ENCODE measurements at regions not wholly inside any gene's neighbourhood (a gene's known extent, or its start where the extent isn't known, plus 50 kb on each side); places are given as distances from the start of the nearest gene placed in this dataset.

DNA sequence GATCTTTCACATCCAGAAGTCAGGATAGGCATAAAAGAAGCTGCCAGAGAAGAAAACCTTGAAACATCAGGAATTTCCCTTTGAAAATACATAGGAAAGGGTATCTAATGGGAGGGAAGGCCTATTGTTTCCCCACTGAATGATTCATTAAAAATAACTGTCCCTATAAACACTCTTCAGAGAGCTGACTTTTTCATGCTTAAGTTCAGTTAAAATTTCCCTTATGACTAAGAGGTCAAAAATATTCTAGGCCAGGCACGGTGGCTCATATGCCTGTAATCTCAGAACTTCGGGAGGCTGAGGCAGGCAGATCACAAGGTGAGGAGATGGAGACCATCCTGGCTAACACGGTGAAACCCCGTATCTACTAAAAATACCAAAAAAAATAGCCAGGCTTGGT is 499.5 kb downstream of the ENC1 start:
- Histone ChIP-seq H3K27ac (ENCODE audit: low read depth, low read length, severe bottlenecking) (no peak overlapping the region), H3K9me3 (ENCODE audit: control insufficient read depth, low read length) (no peaks in the 10 kb centered on the region), H3K36me3 (ENCODE audit: control insufficient read depth, insufficient read depth, low read length) (no peaks in the 10 kb centered on the region), H3K4me3 (ENCODE audit: extremely low read depth, insufficient read depth, low read length, poor library complexity, severe bottlenecking) (no peak overlapping the region), H3K4me1 (ENCODE audit: control insufficient read depth, insufficient read depth, low read length, poor library complexity, severe bottlenecking) (no peaks in the 10 kb centered on the region)
- 82 to 100% methylated on average over 2 to 4 of the region's 4 CpGs for WGBS, 2 experiments (ENCODE audit: insufficient coverage in 2 of 2)

DNA sequence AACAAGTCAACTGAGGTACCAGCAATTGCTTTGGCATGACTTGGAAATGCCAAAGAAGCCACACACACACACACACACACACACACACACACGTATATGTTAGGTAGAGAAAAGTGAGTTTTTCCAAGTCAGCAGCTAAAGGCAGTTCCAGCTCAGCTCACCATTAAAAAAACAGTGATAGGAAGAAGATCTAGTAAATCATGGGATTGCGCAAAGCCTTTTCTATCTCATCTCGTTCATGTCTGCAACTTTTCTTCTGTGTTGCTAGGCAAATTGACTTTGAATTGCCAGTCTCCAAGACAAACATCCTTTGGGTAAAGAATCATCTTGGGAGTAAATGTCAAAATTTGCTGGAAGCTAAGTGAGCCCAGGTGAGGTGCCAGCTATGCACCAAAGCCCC is 500.1 kb downstream of the ENC1 start:
- no peaks in the 10 kb centered on the region for H3K4me1 ChIP-seq (ENCODE audit: control insufficient read depth, insufficient read depth, low read length, poor library complexity, severe bottlenecking)
- no peak overlapping the region for H3K4me3 ChIP-seq (ENCODE audit: extremely low read depth, insufficient read depth, low read length, poor library complexity, severe bottlenecking)
- H3K36me3 ChIP-seq (ENCODE audit: control insufficient read depth, insufficient read depth, low read length), result no peaks in the 10 kb centered on the region
- H3K9me3 ChIP-seq (ENCODE audit: control insufficient read depth, low read length), result no peaks in the 10 kb centered on the region
- H3K27ac ChIP-seq (ENCODE audit: low read depth, low read length, severe bottlenecking), result no peak overlapping the region
- WGBS, 2 experiments (ENCODE audit: insufficient coverage in 2 of 2), result 100% methylated on average over 2 of the region's 3 CpGs; no CpG with 5 or more reads in 1 of the 2 experiments

DNA sequence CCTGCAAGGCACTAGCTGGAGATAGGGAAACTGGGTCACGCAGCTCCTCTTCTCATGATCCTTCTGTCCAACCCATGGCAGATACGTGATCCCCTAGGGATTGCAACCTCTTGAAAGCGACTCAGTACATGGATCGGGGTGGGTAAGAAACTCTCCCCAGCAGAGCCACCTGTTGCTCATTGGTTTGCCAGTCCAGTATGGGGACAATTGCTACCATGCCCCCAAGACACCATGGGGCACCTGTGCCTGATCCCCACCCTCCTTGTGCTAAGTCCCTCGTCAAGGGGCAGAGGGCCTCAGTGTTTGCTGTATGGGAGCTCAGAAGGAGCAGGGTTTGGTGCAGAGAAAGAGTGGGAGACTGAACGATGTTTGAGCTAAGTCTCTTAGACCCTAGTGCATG is 500.9 kb downstream of the ENC1 start:
- Histone ChIP-seq H3K4me1 (ENCODE audit: control insufficient read depth, insufficient read depth, low read length, poor library complexity, severe bottlenecking) (no peaks in the 10 kb centered on the region), H3K36me3 (ENCODE audit: control insufficient read depth, insufficient read depth, low read length) (no peaks in the 10 kb centered on the region), H3K27ac (ENCODE audit: low read depth, low read length, severe bottlenecking) (no peak overlapping the region), H3K9me3 (ENCODE audit: control insufficient read depth, low read length) (no peaks in the 10 kb centered on the region), H3K4me3 (ENCODE audit: extremely low read depth, insufficient read depth, low read length, poor library complexity, severe bottlenecking) (no peak overlapping the region)
- 96% methylated on average over 5 to 6 of the region's 6 CpGs for WGBS, 2 experiments (ENCODE audit: insufficient coverage in 2 of 2)

DNA sequence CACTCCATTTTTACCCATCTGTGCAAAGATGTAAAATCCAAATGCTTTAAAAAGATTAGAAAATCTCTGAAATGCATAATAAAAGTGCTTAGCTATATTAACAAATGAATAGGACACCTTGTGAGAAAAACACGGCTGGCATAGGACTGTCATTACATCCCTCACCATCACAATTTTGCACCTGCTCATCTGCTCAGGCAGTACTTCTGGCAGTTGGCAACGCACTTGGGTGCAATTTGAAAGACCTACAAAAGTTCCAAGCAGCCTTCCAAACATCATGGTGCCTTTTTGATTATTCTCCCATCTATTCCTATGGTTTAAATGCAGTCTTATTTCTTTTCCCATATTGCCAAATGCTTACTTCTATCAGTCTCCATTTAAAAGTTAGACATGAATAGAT is 501.8 kb downstream of the ENC1 start:
- Histone ChIP-seq H3K36me3 (ENCODE audit: control insufficient read depth, insufficient read depth, low read length) (no peaks in the 10 kb centered on the region), H3K9me3 (ENCODE audit: control insufficient read depth, low read length) (no peaks in the 10 kb centered on the region), H3K4me3 (ENCODE audit: extremely low read depth, insufficient read depth, low read length, poor library complexity, severe bottlenecking) (no peak overlapping the region), H3K4me1 (ENCODE audit: control insufficient read depth, insufficient read depth, low read length, poor library complexity, severe bottlenecking) (no peaks in the 10 kb centered on the region), H3K27ac (ENCODE audit: low read depth, low read length, severe bottlenecking) (no peak overlapping the region)
- WGBS, 2 experiments (ENCODE audit: insufficient coverage in 2 of 2), result 51 to 73% methylated on average over 2 of the region's 2 CpGs

DNA sequence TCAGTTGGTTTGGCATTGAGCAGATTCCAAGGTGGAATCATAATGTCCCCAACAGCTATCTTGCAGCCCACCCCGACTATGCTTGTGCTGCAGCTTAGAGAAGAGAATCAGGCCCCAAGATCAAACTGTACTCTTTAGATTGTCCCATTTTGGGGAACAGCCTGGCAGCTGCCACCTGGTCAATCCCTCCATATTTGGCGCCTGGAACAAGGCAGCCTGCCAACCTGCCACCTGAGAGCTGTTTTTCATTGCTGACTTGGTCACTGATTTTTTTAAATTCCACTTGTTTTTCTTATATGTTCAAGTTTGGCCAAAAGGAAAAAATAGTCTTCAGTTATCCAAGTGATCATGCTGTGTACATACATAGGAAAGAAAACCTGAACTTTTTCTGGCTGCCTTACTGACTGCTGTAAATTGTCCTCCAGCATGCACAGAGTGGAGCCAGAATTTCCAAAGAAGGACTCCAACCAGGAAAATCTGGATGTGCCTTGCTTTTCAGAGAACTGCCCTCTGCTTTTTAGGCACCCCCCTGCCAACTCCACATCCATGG is 504.2 kb downstream of the ENC1 start:
- 88 to 100% methylated on average over 2 of the region's 2 CpGs for WGBS, 2 experiments (ENCODE audit: insufficient coverage in 2 of 2)

DNA sequence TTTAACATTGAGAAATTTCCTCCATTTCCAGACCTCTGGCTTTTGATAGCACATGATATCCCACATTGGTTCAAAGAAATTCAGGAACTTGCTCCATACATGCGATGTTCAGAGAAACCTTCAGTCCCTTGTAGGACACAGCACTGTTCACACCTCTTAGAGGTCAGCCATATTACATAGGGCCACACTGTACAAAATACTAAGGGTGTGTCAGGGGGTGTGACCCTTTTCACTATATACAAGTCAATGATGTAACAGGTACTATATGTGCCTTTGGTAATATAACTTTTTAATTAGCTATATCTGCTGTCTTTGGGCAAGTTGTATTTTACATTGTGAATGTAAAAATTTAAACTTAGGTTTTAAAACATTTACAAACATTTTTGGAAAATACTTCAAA is 505.5 kb downstream of the ENC1 start:
- Histone ChIP-seq H3K4me1 (ENCODE audit: control insufficient read depth, insufficient read depth, low read length, poor library complexity, severe bottlenecking) (no peaks in the 10 kb centered on the region), H3K36me3 (ENCODE audit: control insufficient read depth, insufficient read depth, low read length) (no peaks in the 10 kb centered on the region), H3K9me3 (ENCODE audit: control insufficient read depth, low read length) (no peaks in the 10 kb centered on the region), H3K4me3 (ENCODE audit: extremely low read depth, insufficient read depth, low read length, poor library complexity, severe bottlenecking) (no peak overlapping the region), H3K27ac (ENCODE audit: low read depth, low read length, severe bottlenecking) (no peak overlapping the region)
- WGBS, 2 experiments (ENCODE audit: insufficient coverage in 2 of 2), result 100% methylated on average over 1 of the region's 1 CpG

More for the DNA sequence above, 504.2 kb downstream of the ENC1 start:
- H3K27ac ChIP-seq (ENCODE audit: low read depth, low read length, severe bottlenecking), result no peak overlapping the region
- no peak overlapping the region for H3K4me3 ChIP-seq (ENCODE audit: extremely low read depth, insufficient read depth, low read length, poor library complexity, severe bottlenecking)
- no peaks in the 10 kb centered on the region for H3K9me3 ChIP-seq (ENCODE audit: control insufficient read depth, low read length)
- H3K36me3 ChIP-seq (ENCODE audit: control insufficient read depth, insufficient read depth, low read length), result no peaks in the 10 kb centered on the region
- H3K4me1 ChIP-seq (ENCODE audit: control insufficient read depth, insufficient read depth, low read length, poor library complexity, severe bottlenecking), result no peaks in the 10 kb centered on the region

DNA sequence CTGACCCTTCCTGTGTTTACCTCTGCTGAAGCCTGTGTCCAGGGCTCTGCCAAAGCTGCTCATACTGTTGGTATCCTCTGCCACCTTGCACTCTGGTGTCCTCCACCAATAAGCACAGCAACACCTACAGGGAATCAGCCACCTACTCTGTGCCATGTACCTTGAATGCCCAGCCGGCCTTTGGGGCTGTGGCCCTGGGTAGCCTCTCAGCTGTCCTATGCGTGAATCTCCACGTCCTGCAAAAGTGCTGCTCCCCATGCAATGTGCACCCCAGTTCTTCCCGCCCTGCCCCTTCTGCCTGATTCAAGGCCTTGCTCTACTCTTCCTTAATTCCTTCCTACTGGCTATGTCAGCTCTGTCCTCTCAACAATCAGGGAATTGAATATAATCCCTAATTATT is 506.5 kb downstream of the ARHGEF28 start:
- no peaks in the 10 kb centered on the region for H3K36me3 ChIP-seq (ENCODE audit: control insufficient read depth, insufficient read depth, low read length)
- H3K27ac ChIP-seq (ENCODE audit: low read depth, low read length, severe bottlenecking), result no peak overlapping the region
- no peaks in the 10 kb centered on the region for H3K4me1 ChIP-seq (ENCODE audit: control insufficient read depth, insufficient read depth, low read length, poor library complexity, severe bottlenecking)
- WGBS, 2 experiments (ENCODE audit: insufficient coverage in 2 of 2), result 90 to 94% methylated on average over 4 of the region's 4 CpGs
- H3K9me3 ChIP-seq (ENCODE audit: control insufficient read depth, low read length), result no peaks in the 10 kb centered on the region
- H3K4me3 ChIP-seq (ENCODE audit: extremely low read depth, insufficient read depth, low read length, poor library complexity, severe bottlenecking), result no peak overlapping the region

DNA sequence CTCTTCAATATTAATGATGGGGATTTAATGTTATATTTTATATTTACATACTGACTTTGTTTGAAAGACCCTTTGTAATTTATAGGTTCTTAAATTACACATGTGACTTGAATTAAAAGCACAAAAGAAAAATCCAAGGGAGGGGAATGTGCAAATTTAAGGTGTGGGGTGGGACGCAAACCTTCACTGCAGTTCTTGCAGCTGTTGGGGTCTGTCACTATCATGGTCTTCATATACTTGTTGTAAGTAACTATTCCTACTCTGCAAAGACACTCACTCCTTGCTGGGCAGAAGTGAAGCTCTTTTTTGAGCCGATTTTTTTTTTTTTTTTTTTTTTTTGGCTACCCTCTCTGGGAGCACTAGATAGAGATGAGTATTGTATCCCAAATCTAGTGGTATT is 505.3 kb downstream of the ARHGEF28 start:
- no peaks in the 10 kb centered on the region for H3K36me3 ChIP-seq (ENCODE audit: control insufficient read depth, insufficient read depth, low read length)
- H3K9me3 ChIP-seq (ENCODE audit: control insufficient read depth, low read length), result no peaks in the 10 kb centered on the region
- peaks cover 6% of the 10 kb centered on the region for H3K4me1 ChIP-seq (ENCODE audit: control insufficient read depth, insufficient read depth, low read length, poor library complexity, severe bottlenecking)
- H3K4me3 ChIP-seq (ENCODE audit: extremely low read depth, insufficient read depth, low read length, poor library complexity, severe bottlenecking), result no peak overlapping the region
- no CpG with 5 or more reads among the region's 2 CpGs for WGBS, 2 experiments (ENCODE audit: insufficient coverage in 2 of 2)
- no peak overlapping the region for H3K27ac ChIP-seq (ENCODE audit: low read depth, low read length, severe bottlenecking)

DNA sequence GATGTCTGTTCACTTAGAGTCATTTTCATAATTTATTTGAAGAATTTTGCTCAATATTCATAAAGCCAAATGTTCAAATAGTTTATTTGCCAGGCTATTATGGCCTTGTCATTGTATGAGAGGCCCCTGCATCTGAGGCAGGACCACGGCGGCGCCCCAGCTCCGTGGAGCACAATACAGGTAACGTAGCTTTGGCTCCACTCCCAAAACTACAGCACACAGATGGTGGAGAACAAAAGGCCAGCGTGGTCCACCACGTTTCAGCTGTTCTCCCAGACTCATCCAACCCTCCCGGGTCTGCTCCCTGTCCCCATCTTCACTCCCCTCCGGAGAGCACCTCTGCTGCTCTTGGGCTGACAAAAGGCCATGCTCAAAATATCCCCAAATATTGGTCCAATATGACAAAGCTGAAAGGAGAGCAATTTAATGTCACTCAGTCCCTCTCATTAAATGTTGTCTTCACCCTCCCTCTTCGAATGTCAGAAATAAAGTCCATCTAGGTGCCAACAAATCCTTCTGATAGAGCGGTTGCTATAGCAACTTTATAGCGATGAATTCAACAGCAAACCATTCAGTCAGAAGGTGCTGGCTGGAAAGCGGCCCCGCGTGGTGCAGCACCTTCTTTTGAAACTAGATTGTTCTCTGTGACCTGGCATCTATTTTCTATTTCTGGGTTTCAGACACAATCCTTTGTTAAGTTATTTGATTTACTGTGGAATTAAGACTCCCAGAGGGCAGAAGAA is 504.3 kb downstream of the ARHGEF28 start:
- 87 to 90% methylated on average over 14 of the region's 15 CpGs for WGBS, 2 experiments (ENCODE audit: insufficient coverage in 2 of 2)
- H3K9me3 ChIP-seq (ENCODE audit: control insufficient read depth, low read length), result no peaks in the 10 kb centered on the region
- H3K27ac ChIP-seq (ENCODE audit: low read depth, low read length, severe bottlenecking), result no peak overlapping the region
- no peaks in the 10 kb centered on the region for H3K36me3 ChIP-seq (ENCODE audit: control insufficient read depth, insufficient read depth, low read length)
- no peak overlapping the region for H3K4me3 ChIP-seq (ENCODE audit: extremely low read depth, insufficient read depth, low read length, poor library complexity, severe bottlenecking)
- H3K4me1 ChIP-seq (ENCODE audit: control insufficient read depth, insufficient read depth, low read length, poor library complexity, severe bottlenecking), result peaks cover 6% of the 10 kb centered on the region

DNA sequence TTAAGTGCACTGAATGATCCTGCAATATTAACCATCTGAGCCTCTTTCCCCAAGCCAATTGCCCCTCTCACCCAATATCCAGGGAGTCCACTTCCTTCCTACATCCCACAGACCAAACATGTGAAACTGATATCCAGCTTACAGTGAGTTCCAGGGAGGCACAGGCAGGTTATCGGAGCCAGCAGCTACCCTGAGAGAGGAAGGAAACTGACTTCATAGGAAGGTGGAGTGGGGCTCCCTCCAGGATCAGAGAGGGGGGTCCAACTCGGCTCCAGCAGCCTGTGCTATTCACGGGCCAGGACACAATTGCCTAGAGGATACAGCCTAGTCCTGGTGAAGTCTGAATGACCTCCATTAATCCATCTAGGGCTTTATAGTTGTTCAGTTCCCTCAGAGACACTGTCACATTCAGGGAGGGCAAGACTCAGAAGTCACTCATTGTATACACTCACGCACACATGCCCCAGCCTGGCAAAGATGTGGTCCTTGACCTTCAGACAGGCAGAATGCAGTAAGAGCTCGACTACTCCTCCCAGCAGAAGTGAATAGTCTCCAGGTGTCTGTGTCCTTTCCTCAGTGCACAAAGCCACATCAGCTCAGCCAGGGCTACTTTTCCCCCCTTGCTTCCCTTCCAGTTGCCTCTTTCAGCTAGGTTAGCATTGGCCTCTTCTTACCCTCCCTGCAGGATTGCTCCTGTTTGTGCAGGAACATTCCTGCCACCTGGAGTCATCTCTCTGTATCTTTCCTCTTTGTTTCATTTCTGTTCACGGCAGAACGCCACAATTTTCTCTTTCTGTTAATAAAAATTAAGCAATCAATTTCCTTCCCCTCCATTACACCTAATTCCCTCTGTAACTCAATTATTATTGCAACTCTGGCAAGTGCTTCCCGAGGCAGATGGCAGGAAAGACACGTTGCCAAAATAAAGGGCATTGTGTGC is 501.7 kb downstream of the ARHGEF28 start:
- 86 to 87% methylated on average over 7 to 9 of the region's 9 CpGs for whole genome bisulfite sequencing, 2 experiments (ENCODE audit: insufficient coverage in 2 of 2)
- Histone ChIP-seq H3K4me1 (ENCODE audit: control insufficient read depth, insufficient read depth, low read length, poor library complexity, severe bottlenecking) (peaks cover 13% of the 10 kb centered on the region), H3K9me3 (ENCODE audit: control insufficient read depth, low read length) (no peaks in the 10 kb centered on the region), H3K4me3 (ENCODE audit: extremely low read depth, insufficient read depth, low read length, poor library complexity, severe bottlenecking) (no peak overlapping the region), H3K27ac (ENCODE audit: low read depth, low read length, severe bottlenecking) (no peak overlapping the region), H3K36me3 (ENCODE audit: control insufficient read depth, insufficient read depth, low read length) (no peaks in the 10 kb centered on the region)

Measured in mesodermal cell (in vitro differentiated cells).